HUDEP-2 (cell line): ENCODE measurements at regions not wholly inside any gene's neighbourhood (a gene's known extent, or its start where the extent isn't known, plus 50 kb on each side); places are given as distances from the start of the nearest gene placed in this dataset.

ENCODE experiments used
- DNase-seq, 76 experiments: peaks; one replicate each; lab custom pipeline; 2025; ENCODE audit not compliant: unreplicated experiment in 76 of 76; lab: John Stamatoyannopoulos, UW

DNA sequence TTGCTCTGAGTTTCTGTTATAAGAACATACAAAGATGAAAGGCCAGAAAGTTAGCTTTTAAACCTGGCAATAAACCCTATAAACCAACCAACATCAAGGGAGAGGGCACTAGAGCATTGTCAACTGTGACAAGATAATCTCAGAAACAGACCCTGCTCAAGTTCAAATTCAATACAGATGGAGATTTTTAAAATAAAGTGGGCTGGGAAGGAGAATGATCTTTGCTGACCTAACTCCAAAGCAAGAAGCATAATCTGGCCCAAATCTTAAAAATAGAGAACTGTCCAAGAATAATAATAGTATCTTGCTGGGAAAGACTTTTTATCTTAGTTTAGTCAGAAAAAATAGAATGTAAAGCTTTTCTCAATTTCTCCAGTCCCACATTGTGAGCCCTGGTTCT is 485.5 kb downstream of the DISC1 start:
- DNase-seq = no peak

GRCh38 chr1:232111611-232112010 is 485.0 kb downstream of the DISC1 start:
- no peak for DNase-seq

GRCh38 chr1:232110281-232111090 is 483.9 kb downstream of the DISC1 start:
- DNase-seq = no peak

- no peak for DNase-seq
These were observed 482.8 kb downstream of the DISC1 start for GRCh38 chr1:232109391-232109790.

DNA sequence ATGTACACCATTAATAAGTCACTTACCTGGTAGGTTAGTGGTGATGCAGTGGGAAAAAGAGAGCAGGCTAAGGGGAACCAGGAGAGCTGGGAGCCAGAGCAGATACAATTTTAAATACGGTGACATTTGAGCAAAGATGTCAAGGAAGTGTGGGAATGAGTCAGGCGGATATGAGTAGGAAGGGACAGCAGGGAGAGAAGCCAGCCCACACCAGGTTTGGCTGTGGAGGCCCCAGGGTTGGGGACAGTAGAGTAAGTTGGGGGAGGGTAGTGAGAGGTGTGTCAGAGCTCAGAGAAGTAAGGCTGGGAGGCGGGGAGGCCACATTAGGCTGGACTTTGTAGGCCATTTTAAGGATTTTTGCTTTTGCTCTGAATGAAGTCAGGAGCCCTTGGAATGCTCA is 482.0 kb downstream of the DISC1 start:
- DNase-seq = no peak

DNA sequence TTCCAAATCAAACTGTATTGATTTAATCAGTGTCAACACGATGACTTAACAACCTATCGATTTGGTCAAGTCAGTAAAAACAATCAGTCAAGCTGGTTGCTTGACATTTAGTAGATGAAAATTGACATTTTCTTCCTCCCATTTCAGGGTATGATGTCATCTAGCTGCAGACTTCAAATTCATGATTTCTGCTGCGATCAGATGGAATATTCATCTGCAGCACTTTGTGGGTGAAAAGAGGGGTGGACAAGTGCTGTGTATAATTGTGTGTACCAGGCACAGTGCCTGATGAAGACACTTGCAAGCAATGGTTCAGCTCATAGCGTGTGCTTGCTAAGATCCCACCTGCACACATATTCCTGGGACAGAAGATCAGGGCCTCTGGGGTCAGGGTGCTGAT is 479.8 kb downstream of the DISC1 start:
- no peak for DNase-seq

DNA sequence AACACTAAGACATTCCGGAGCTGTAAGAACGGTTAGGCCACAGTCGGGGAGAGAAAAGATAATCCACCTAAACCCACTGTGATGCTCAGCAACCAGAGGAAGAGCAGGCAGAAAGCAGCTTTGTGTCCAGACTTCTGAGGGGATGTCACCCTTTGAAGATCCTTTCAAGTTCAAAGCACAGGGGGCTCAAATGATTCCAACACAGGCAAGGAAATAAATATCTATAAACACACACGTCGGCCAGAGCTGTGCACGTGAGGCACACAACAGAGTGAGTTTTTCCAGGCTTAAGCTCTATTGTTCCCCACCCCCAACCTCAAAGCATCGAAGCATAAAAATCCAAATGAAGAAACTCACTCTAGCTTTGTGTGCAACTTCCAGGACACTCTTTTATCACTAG is 479.0 kb downstream of the DISC1 start:
- no peak for DNase-seq

DNA sequence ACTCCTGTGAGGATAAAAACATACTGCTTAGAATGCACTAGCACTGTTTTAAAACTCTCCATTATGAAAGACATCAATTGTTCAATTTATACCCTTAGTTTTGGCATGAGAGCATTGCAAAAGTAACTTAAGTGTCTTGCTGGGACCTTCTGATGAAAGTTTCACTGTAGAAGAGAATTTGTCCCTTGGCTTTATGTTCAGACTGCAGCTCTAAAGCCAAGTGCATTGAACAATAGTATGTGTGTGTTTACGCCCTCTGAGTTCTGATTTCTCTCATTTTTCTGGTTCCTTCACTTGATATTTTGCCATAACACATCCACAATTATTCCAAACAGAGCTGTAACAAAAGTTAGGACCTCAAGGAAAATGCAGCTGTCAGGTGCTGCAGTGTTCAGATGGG is 474.6 kb downstream of the DISC1 start:
- DNase-seq = no peak

- no peak for DNase-seq
These were observed 470.2 kb downstream of the DISC1 start for GRCh38 chr1:232096751-232097150.
